GM21619 (cell line): ENCODE measurements at regions not wholly inside any gene's neighbourhood (a gene's known extent, or its start where the extent isn't known, plus 50 kb on each side); places are given as distances from the start of the nearest gene placed in this dataset.
"Not testable (repeated sequence)": the region's sequence is repeated elsewhere in the genome, so short reads cannot be mapped to it uniquely, and the experiment has no call there.

Source experiments
- ATAC-seq: cut with Tn5 transposase; IDR thresholded peaks from one replicate; pipeline ENCODE4 v1.9.1; 2021; ENCODE audit not compliant: unreplicated experiment

- ATAC-seq: no peak
These were observed 69.8 kb upstream of the INSIG1 start for GRCh38 chr7:155227788-155228458.

- no peak for ATAC-seq
These were observed 69.2 kb upstream of the INSIG1 start for GRCh38 chr7:155228459-155228845.

- no peak for ATAC-seq
These were observed 68.8 kb upstream of the INSIG1 start for GRCh38 chr7:155228894-155229293.

GRCh38 chr7:155229548-155230168 is 68.0 kb upstream of the INSIG1 start:
- ATAC-seq: no peak

- ATAC-seq: no peak
These were observed 67.5 kb upstream of the INSIG1 start for GRCh38 chr7:155230169-155230593.

GRCh38 chr7:155231241-155231800 is 66.4 kb upstream of the INSIG1 start:
- no peak for ATAC-seq

GRCh38 chr7:155231941-155232340 is 65.7 kb upstream of the INSIG1 start:
- no peak for ATAC-seq

- ATAC-seq: no peak
These were observed 64.8 kb upstream of the INSIG1 start for GRCh38 chr7:155232911-155233310.

- ATAC-seq: no peak
These were observed 64.1 kb upstream of the INSIG1 start for GRCh38 chr7:155233311-155234157.

GRCh38 chr7:155234158-155234492 is 63.6 kb upstream of the INSIG1 start:
- ATAC-seq: no peak

GRCh38 chr7:155234950-155235789 is 62.5 kb upstream of the INSIG1 start:
- ATAC-seq: no peak

- ATAC-seq: no peak
These were observed 61.3 kb upstream of the INSIG1 start for GRCh38 chr7:155236386-155236785.

GRCh38 chr7:155237297-155237696 is 60.4 kb upstream of the INSIG1 start:
- ATAC-seq: no peak

GRCh38 chr7:155237730-155238129 is 59.9 kb upstream of the INSIG1 start:
- no peak for ATAC-seq

GRCh38 chr7:155239431-155240087 is 58.1 kb upstream of the INSIG1 start:
- ATAC-seq: not testable (repeated sequence)

- ATAC-seq: no peak
These were observed 53.0 kb upstream of the INSIG1 start for GRCh38 chr7:155244675-155245074.

GRCh38 chr7:155247479-155248365 is 50.0 kb upstream of the INSIG1 start:
- ATAC-seq: no peak
